K562 (cell line): ENCODE measurements at regions not wholly inside any gene's neighbourhood (a gene's known extent, or its start where the extent isn't known, plus 50 kb on each side); places are given as distances from the start of the nearest gene placed in this dataset.

Experiments
- ATAC-seq: fragments of 200-7000 bp; cut with Tn5 transposase; 3 replicates; pipeline ENCODE4 v1.9.1; 2020; ENCODE audit warnings: moderate library complexity
- BruUV-seq: library from RNA; stranded (reverse); fragments of 400-500 nt; replicated peaks from 2 replicates; lab custom pipeline; 2021; lab: Mats Ljungman, UMichigan
- CTCF ChIA-PET: fragments of 300-600 bp; formaldehyde crosslinking; extraction: SDS; loops from one replicate; lab custom pipeline; 2021; ENCODE audit warnings: low intra/inter-chr PET ratio; lab: Yijun Ruan, JAX
- POLR2A ChIA-PET: fragments of 300-600, 350-650 bp; sonication (Branson Sonifier 250); formaldehyde crosslinking; extraction: SDS; loops from one replicate; lab custom pipeline; 2021; ENCODE audit warnings: antibody characterized with exemption, inconsistent platforms; lab: Yijun Ruan, JAX
- DNase-seq, 4 experiments: peaks; one replicate each; pipeline versions ENCODE4 v3.0.0 to v3.0.0-alpha.2; 2011 to 2018; ENCODE audit warnings: low spot score in 3 of 4, mixed read lengths in 3 of 4; ENCODE audit errors: extremely low read depth in 1 of 4
- FAIRE-seq: peaks from 2 replicates; lab custom pipeline; 2011; peaks lifted over from hg19 to GRCh38; lab: Jason Lieb, UNC
- H2AFZ ChIP-seq: 2 replicates; pipeline ENCODE4 v1.6.0; 2011; ENCODE audit warnings: low read depth, low read length, control low read depth, inconsistent platforms
- H3K27ac ChIP-seq: fragments of 200-600 bp; 3 replicates; pipeline ENCODE4 v1.8.0; 2011; ENCODE audit warnings: low read depth, mild to moderate bottlenecking, control low read depth, inconsistent platforms, low read length, moderate library complexity, mixed read lengths; ENCODE audit errors: extremely low read depth
- H3K27me3 ChIP-seq, 2 experiments: fragments of 300-600 bp in 1 of 2; 2 replicates in 1 of 2; 3 replicates in 1 of 2; pipeline versions ENCODE4 v1.6.0 to v1.8.0; 2011; ENCODE audit warnings: inconsistent platforms in 2 of 2, low read length in 2 of 2, mild to moderate bottlenecking in 1 of 2, mixed read lengths in 1 of 2, moderate library complexity in 1 of 2; ENCODE audit not compliant: control insufficient read depth in 2 of 2, insufficient read depth in 2 of 2
- H3K36me3 ChIP-seq: fragments of 300-600 bp; 3 replicates; pipeline ENCODE4 v1.8.0; 2011; ENCODE audit warnings: mild to moderate bottlenecking, low read length, inconsistent platforms; ENCODE audit not compliant: control insufficient read depth, insufficient read depth
- H3K4me1 ChIP-seq, 2 experiments: fragments of 200-600 bp in 1 of 2; replicated peaks in 1 of 2; 2 replicates in 1 of 2; 3 replicates in 1 of 2; pipeline versions ENCODE4 v1.5.1 to v1.8.0; 2011; ENCODE audit warnings: inconsistent platforms in 2 of 2, low read length in 2 of 2, mild to moderate bottlenecking in 1 of 2, mixed read lengths in 1 of 2, moderate library complexity in 1 of 2; ENCODE audit not compliant: control insufficient read depth in 2 of 2, insufficient read depth in 2 of 2
- H3K4me2 ChIP-seq: 2 replicates; pipeline ENCODE4 v1.6.1; 2011; ENCODE audit warnings: low read length, control low read depth, inconsistent platforms, mixed read lengths; ENCODE audit not compliant: insufficient read depth
- H3K4me3 ChIP-seq: fragments of 200-600 bp; sonication (generic), shearing (Covaris generic); 2 replicates; pipeline ENCODE4 v1.5.1; 2016; ENCODE audit warnings: control low read depth, inconsistent platforms
- H3K79me2 ChIP-seq: fragments of 200-600 bp; 3 replicates; pipeline ENCODE4 v1.8.0; 2011; ENCODE audit warnings: low read length, inconsistent platforms; ENCODE audit not compliant: control insufficient read depth, insufficient read depth
- H3K9ac ChIP-seq, 2 experiments: 2 replicates each; pipeline versions ENCODE4 v1.6.0 to v1.6.1; 2011; ENCODE audit warnings: low read depth in 2 of 2, low read length in 2 of 2, control low read depth in 1 of 2, inconsistent platforms in 1 of 2, mild to moderate bottlenecking in 1 of 2, mixed read lengths in 1 of 2; ENCODE audit not compliant: insufficient read depth in 1 of 2
- H3K9me1 ChIP-seq: one replicate; pipeline ENCODE4 v1.6.0; 2011; ENCODE audit warnings: inconsistent platforms, mild to moderate bottlenecking, low read length, moderate library complexity; ENCODE audit not compliant: control insufficient read depth, insufficient read depth
- H3K9me3 ChIP-seq: replicated peaks from 2 replicates; pipeline ENCODE4 v1.5.1; 2011; ENCODE audit warnings: low read depth, low read length, inconsistent platforms; ENCODE audit not compliant: control insufficient read depth, insufficient read depth
- H4K20me1 ChIP-seq: replicated peaks from 2 replicates; pipeline ENCODE4 v1.6.1; 2011; ENCODE audit warnings: low read length, inconsistent platforms, mixed read lengths; ENCODE audit not compliant: control insufficient read depth, insufficient read depth
- ARID1B ChIP-seq: fragments of 450-650 bp; IDR thresholded peaks from 2 replicates; pipeline ENCODE4 v1.6.1; 2016; ENCODE audit warnings: antibody characterized with exemption, mild to moderate bottlenecking, inconsistent platforms
- CBX3 ChIP-seq, 2 experiments: IDR thresholded peaks; 1 replicate in 1 of 2; 2 replicates in 1 of 2; pipeline ENCODE4 v1.6.1; 2012; ENCODE audit warnings: inconsistent platforms in 2 of 2, low read length in 2 of 2, borderline replicate concordance in 1 of 2, control low read depth in 1 of 2
- CXXC5 ChIP-seq: fragments of 250-450 bp; sonication (Bioruptor Pico); IDR thresholded peaks from 2 replicates; pipeline ENCODE4 v1.8.0; 2022; ENCODE audit warnings: inconsistent platforms, mild to moderate bottlenecking, moderate library complexity
- EHMT2 ChIP-seq: fragments of 450-650 bp; IDR thresholded peaks from 2 replicates; pipeline ENCODE4 v1.6.1; 2018; ENCODE audit warnings: antibody characterized with exemption
- IRF2 ChIP-seq: sonication (generic); formaldehyde crosslinking; IDR thresholded peaks from 2 replicates; pipeline ENCODE4 v1.8.1; 2022; ENCODE audit warnings: mild to moderate bottlenecking, missing genetic modification reagents
- PRMT5 ChIP-seq: sonication (generic); formaldehyde crosslinking; IDR thresholded peaks from 2 replicates; pipeline ENCODE4 v1.5.0; 2020; ENCODE audit warnings: missing genetic modification reagents
- TCF3 ChIP-seq: sonication (generic); formaldehyde crosslinking; IDR thresholded peaks from 2 replicates; pipeline ENCODE4 v1.4.0; 2020; ENCODE audit warnings: mild to moderate bottlenecking, missing genetic modification reagents
- ZNF143 ChIP-seq: sonication (generic); formaldehyde crosslinking; IDR thresholded peaks from 2 replicates; pipeline ENCODE4 v1.9.0; 2022; ENCODE audit warnings: mild to moderate bottlenecking, missing genetic modification reagents
- ZNF318 ChIP-seq, 2 experiments: fragments of 450-650 bp; IDR thresholded peaks; 2 replicates each; pipeline ENCODE4 v1.6.1; 2016; ENCODE audit warnings: mild to moderate bottlenecking in 2 of 2, borderline replicate concordance in 1 of 2, low read depth in 1 of 2, moderate library complexity in 1 of 2
- WGBS: fragments of 100-300 bp; shearing (Covaris generic); methylation state at CpG from one replicate; pipeline ENCODE4 v1.1.6; 2016; ENCODE audit warnings: low coverage, mixed read lengths; ENCODE audit not compliant: insufficient coverage; ENCODE audit errors: missing lambda C conversion rate; 5-methylcytosine and 5-hydroxymethylcytosine counted together
- in situ Hi-C: fragments of 300-500 bp; cut with MboI; formaldehyde crosslinking; loops from 4 replicates; pipeline ENCODE4 v1.15.0; 2018; ENCODE audit warnings: inconsistent platforms, mixed read lengths
- intact Hi-C: fragments of 100-400 bp; cut with micrococcal nuclease; formaldehyde crosslinking; loops from 2 replicates; pipeline ENCODE4 v1.14.2; 2022

DNA sequence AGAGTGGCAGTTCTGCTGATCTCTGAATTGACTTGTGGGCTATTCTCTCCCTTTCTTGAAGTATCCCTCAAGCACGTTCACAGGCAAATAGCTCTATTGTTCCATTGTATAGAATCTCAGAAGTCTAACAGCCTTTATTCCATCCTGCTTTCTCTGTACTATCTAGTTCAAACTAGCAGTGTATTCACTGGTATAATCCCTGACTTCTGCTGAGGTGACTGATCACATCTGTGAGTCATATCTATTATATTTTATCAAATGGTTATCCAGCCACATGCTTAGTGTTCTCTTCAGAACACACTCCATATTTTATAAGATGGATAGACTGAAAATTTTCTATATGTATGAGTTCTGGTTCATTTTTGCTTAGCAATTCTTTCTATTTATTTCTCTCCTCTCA is 866.1 kb downstream of the C12orf50 start:
- H3K9ac ChIP-seq: no peak overlapping the region

GRCh38 chr12:87160848-87161601 is 868.2 kb downstream of the C12orf50 start:
- CTCF ChIA-PET: no interaction called here
- TF ChIP-seq ZNF318 (IDR thresholded peaks at IDR 0.05; ENCODE audit: borderline replicate concordance in 1 of 2, low read depth in 1 of 2) (no peak), CBX3 (IDR thresholded peaks at IDR 0.05; ENCODE audit: borderline replicate concordance in 1 of 2, low read length in 2 of 2) (no peak), EHMT2 (no peak)

More for the DNA sequence above, 866.1 kb downstream of the C12orf50 start:
- Histone ChIP-seq H3K4me1 (no peaks in the 10 kb centered on the region), H3K36me3 (no peaks in the 10 kb centered on the region), H3K27ac (no peak overlapping the region), H4K20me1 (no peaks in the 10 kb centered on the region), H3K9me1 (no peaks in the 10 kb centered on the region), H3K9me3 (0 out of 2 replicates have a peak, but pooled peaks cover 2% of the 10 kb centered on the region), H3K27me3 (no peaks in the 10 kb centered on the region), H3K4me3 (no peak overlapping the region), H3K79me2 (no peaks in the 10 kb centered on the region), H2AFZ (no peak overlapping the region), H3K4me2 (no peak overlapping the region)
- CTCF ChIA-PET: no interaction called here
- intact Hi-C loops: no loop called here
- FAIRE-seq (no peak), ATAC-seq (no peak), DNase-seq (no peak)
- in situ Hi-C loops: no loop called here
- no TSS peak for BruUV-seq
- WGBS: 0% methylated on average over 1 of the region's 1 CpG
- TF ChIP-seq TCF3 (CRISPR knock-in tag) (no peak), IRF2 (no peak), ZNF143 (CRISPR knock-in tag) (no peak), PRMT5 (CRISPR knock-in tag) (no peak), CXXC5 (CRISPR knock-in tag) (no peak), ARID1B (no peak)
- POLR2A ChIA-PET: no interaction called here

More at GRCh38 chr12:87160848-87161601, 868.2 kb downstream of the C12orf50 start:
- no peaks in the 10 kb centered on the region for H3K9me1 ChIP-seq
- in situ Hi-C loops (no loop called here), intact Hi-C loops (no loop called here)
- no peaks in the 10 kb centered on the region for H3K27me3 ChIP-seq
- H3K4me2 ChIP-seq: no peak overlapping the region
- H3K79me2 ChIP-seq: no peaks in the 10 kb centered on the region
- 13% methylated on average over 1 of the region's 1 CpG for WGBS
- H3K4me1 ChIP-seq: no peaks in the 10 kb centered on the region
- FAIRE-seq: no peak
- H3K9me3 ChIP-seq: no peaks in the 10 kb centered on the region
- no peak for ATAC-seq
- POLR2A ChIA-PET: no interaction called here
- no peaks in the 10 kb centered on the region for H4K20me1 ChIP-seq
- no peaks in the 10 kb centered on the region for H3K36me3 ChIP-seq
- BruUV-seq: no TSS peak
- no peak overlapping the region for H2AFZ ChIP-seq
- no peak overlapping the region for H3K27ac ChIP-seq
- no peak overlapping the region for H3K9ac ChIP-seq
- no peak overlapping the region for H3K4me3 ChIP-seq
- DNase-seq: no peak
